HEK293 (cell line): ENCODE measurements at regions not wholly inside any gene's neighbourhood (a gene's known extent, or its start where the extent isn't known, plus 50 kb on each side); places are given as distances from the start of the nearest gene placed in this dataset.

Source experiments
- CTCF ChIA-PET: fragments of 350-600 bp; formaldehyde crosslinking; extraction: SDS; loops from one replicate; lab custom pipeline; 2021; ENCODE audit warnings: antibody characterized with exemption; lab: Yijun Ruan, JAX
- POLR2A ChIA-PET: fragments of 300-600 bp; formaldehyde crosslinking; extraction: SDS; loops from one replicate; lab custom pipeline; 2020; ENCODE audit warnings: antibody characterized with exemption, inconsistent platforms; lab: Yijun Ruan, JAX
- H3K27ac ChIP-seq: fragments of 200-500 bp; sonication (Bioruptor generic); 2 replicates; pipeline ENCODE4 v1.5.1; 2014; ENCODE audit warnings: low read depth, low read length, control low read depth, inconsistent platforms; ENCODE audit errors: extremely low read depth
- H3K36me3 ChIP-seq, 2 experiments: fragments of 200-500 bp in 1 of 2; sonication (Bioruptor generic) in 1 of 2; 1 replicate in 1 of 2; 2 replicates in 1 of 2; pipeline ENCODE4 v1.5.1; 2014 to 2017; ENCODE audit warnings: inconsistent platforms in 2 of 2, low read length in 2 of 2; ENCODE audit not compliant: control insufficient read depth in 2 of 2, insufficient read depth in 1 of 2
- H3K4me1 ChIP-seq: fragments of 200-500 bp; sonication (Bioruptor generic); 2 replicates; pipeline ENCODE4 v1.5.1; 2014; ENCODE audit warnings: mild to moderate bottlenecking, low read length, inconsistent platforms; ENCODE audit not compliant: control insufficient read depth, insufficient read depth
- H3K4me3 ChIP-seq: 2 replicates; pipeline ENCODE4 v1.5.1; 2011; ENCODE audit warnings: low read depth, mild to moderate bottlenecking, control low read depth, low read length, moderate library complexity
- H3K9me3 ChIP-seq: fragments of 200-500 bp; sonication (Bioruptor generic); 2 replicates; pipeline ENCODE4 v1.5.1; 2014; ENCODE audit warnings: low read depth, low read length, inconsistent platforms; ENCODE audit not compliant: control insufficient read depth, insufficient read depth
- GLI4 ChIP-seq: fragments of 450-650 bp; formaldehyde crosslinking; IDR thresholded peaks from 2 replicates; pipeline ENCODE4 v1.5.1; 2016; ENCODE audit warnings: missing biosample characterization, missing genetic modification characterization
- HIC1 ChIP-seq: fragments of 450-650 bp; formaldehyde crosslinking; IDR thresholded peaks from 2 replicates; pipeline ENCODE4 v1.5.1; 2016; ENCODE audit warnings: missing biosample characterization, missing genetic modification characterization
- HOXC10 ChIP-seq: sonication (generic); formaldehyde crosslinking; IDR thresholded peaks from 2 replicates; pipeline ENCODE4 v1.8.1; 2023; ENCODE audit warnings: mild to moderate bottlenecking, missing genetic modification reagents
- KLF8 ChIP-seq: fragments of 450-650 bp; formaldehyde crosslinking; IDR thresholded peaks from 2 replicates; pipeline ENCODE4 v1.5.1; 2016; ENCODE audit warnings: missing biosample characterization, missing genetic modification characterization
- KLF9 ChIP-seq: fragments of 450-650 bp; formaldehyde crosslinking; IDR thresholded peaks from 2 replicates; pipeline ENCODE4 v1.5.1; 2016; ENCODE audit warnings: missing biosample characterization, missing genetic modification characterization, low read depth
- SCRT1 ChIP-seq: fragments of 450-650 bp; formaldehyde crosslinking; IDR thresholded peaks from 2 replicates; pipeline ENCODE4 v1.5.1; 2016; ENCODE audit warnings: missing biosample characterization, missing genetic modification characterization, borderline replicate concordance
- SCRT2 ChIP-seq: fragments of 450-650 bp; formaldehyde crosslinking; IDR thresholded peaks from 2 replicates; pipeline ENCODE4 v1.5.1; 2016; ENCODE audit warnings: missing biosample characterization, missing genetic modification characterization
- SP2 ChIP-seq: fragments of 450-650 bp; formaldehyde crosslinking; IDR thresholded peaks from 2 replicates; pipeline ENCODE4 v1.5.1; 2016; ENCODE audit warnings: missing biosample characterization, missing genetic modification characterization
- SP3 ChIP-seq: fragments of 450-650 bp; formaldehyde crosslinking; IDR thresholded peaks from 2 replicates; pipeline ENCODE4 v1.5.1; 2016; ENCODE audit warnings: missing biosample characterization, missing genetic modification characterization
- TCF7L2 ChIP-seq: IDR thresholded peaks from 2 replicates; pipeline ENCODE4 v1.6.1; 2011; ENCODE audit warnings: low read depth, mild to moderate bottlenecking, inconsistent platforms, low read length, moderate library complexity, borderline replicate concordance
- ZBTB21 ChIP-seq: fragments of 450-650 bp; formaldehyde crosslinking; IDR thresholded peaks from 2 replicates; pipeline ENCODE4 v1.5.1; 2017; ENCODE audit warnings: missing biosample characterization, missing genetic modification characterization
- ZBTB7A ChIP-seq: fragments of 450-650 bp; formaldehyde crosslinking; IDR thresholded peaks from 2 replicates; pipeline ENCODE4 v1.5.1; 2016; ENCODE audit warnings: low read depth, missing biosample characterization, missing genetic modification characterization
- ZNF169 ChIP-seq: fragments of 450-650 bp; formaldehyde crosslinking; IDR thresholded peaks from 2 replicates; pipeline ENCODE4 v1.5.1; 2016; ENCODE audit warnings: missing biosample characterization, missing genetic modification characterization
- ZNF19 ChIP-seq: fragments of 450-650 bp; formaldehyde crosslinking; IDR thresholded peaks from 2 replicates; pipeline ENCODE4; 2016; ENCODE audit warnings: missing biosample characterization, missing genetic modification characterization, low read depth
- ZNF24 ChIP-seq: fragments of 450-650 bp; formaldehyde crosslinking; IDR thresholded peaks from 2 replicates; pipeline ENCODE4 v1.5.1; 2016; ENCODE audit warnings: missing biosample characterization, missing genetic modification characterization
- ZNF302 ChIP-seq: fragments of 450-650 bp; formaldehyde crosslinking; IDR thresholded peaks from 2 replicates; pipeline ENCODE4 v1.5.1; 2016; ENCODE audit warnings: missing biosample characterization, missing genetic modification characterization, low read depth
- ZNF324 ChIP-seq: fragments of 450-650 bp; formaldehyde crosslinking; IDR thresholded peaks from 2 replicates; pipeline ENCODE4 v1.5.1; 2016; ENCODE audit warnings: missing biosample characterization, missing genetic modification characterization
- ZNF48 ChIP-seq: fragments of 450-650 bp; formaldehyde crosslinking; IDR thresholded peaks from 2 replicates; pipeline ENCODE4 v1.5.1; 2016; ENCODE audit warnings: missing biosample characterization, missing genetic modification characterization
- ZNF558 ChIP-seq: fragments of 450-650 bp; formaldehyde crosslinking; IDR thresholded peaks from 2 replicates; pipeline ENCODE4 v1.5.1; 2016; ENCODE audit warnings: missing biosample characterization, missing genetic modification characterization
- ZNF600 ChIP-seq: fragments of 450-650 bp; formaldehyde crosslinking; IDR thresholded peaks from 2 replicates; pipeline ENCODE4 v1.5.1; 2016; ENCODE audit warnings: missing biosample characterization, missing genetic modification characterization
- ZNF610 ChIP-seq: fragments of 450-650 bp; formaldehyde crosslinking; IDR thresholded peaks from 2 replicates; pipeline ENCODE4 v1.5.1; 2016; ENCODE audit warnings: missing biosample characterization, missing genetic modification characterization, borderline replicate concordance
- ZNF645 ChIP-seq: fragments of 450-650 bp; formaldehyde crosslinking; IDR thresholded peaks from 2 replicates; pipeline ENCODE4; 2016; ENCODE audit warnings: missing biosample characterization, missing genetic modification characterization
- ZNF660 ChIP-seq: fragments of 450-650 bp; IDR thresholded peaks from 2 replicates; pipeline ENCODE4 v1.5.1; 2018; ENCODE audit warnings: missing biosample characterization, mild to moderate bottlenecking, missing genetic modification characterization
- ZNF677 ChIP-seq: fragments of 450-650 bp; IDR thresholded peaks from 2 replicates; pipeline ENCODE4 v1.5.0; 2018; ENCODE audit warnings: missing biosample characterization, mild to moderate bottlenecking, missing genetic modification characterization, moderate library complexity
- ZNF692 ChIP-seq: fragments of 450-650 bp; formaldehyde crosslinking; IDR thresholded peaks from 2 replicates; pipeline ENCODE4 v1.5.1; 2016; ENCODE audit warnings: missing biosample characterization, missing genetic modification characterization
- ZNF776 ChIP-seq: fragments of 450-650 bp; formaldehyde crosslinking; IDR thresholded peaks from 2 replicates; pipeline ENCODE4 v1.5.0; 2017; ENCODE audit warnings: missing biosample characterization, missing genetic modification characterization, borderline replicate concordance
- ZNF777 ChIP-seq: fragments of 450-650 bp; formaldehyde crosslinking; IDR thresholded peaks from 2 replicates; pipeline ENCODE4 v1.5.1; 2017; ENCODE audit warnings: missing biosample characterization, missing genetic modification characterization, borderline replicate concordance
- ZNF785 ChIP-seq: fragments of 450-650 bp; formaldehyde crosslinking; IDR thresholded peaks from 2 replicates; pipeline ENCODE4 v1.5.1; 2016; ENCODE audit warnings: missing biosample characterization, missing genetic modification characterization

GRCh38 chr1:25030674-25031589 is 100.9 kb upstream of the RUNX3 start (continued):
- no peak for TF ChIP-seq ZNF692 (tag by site-specific recombination)
- no peak for TF ChIP-seq ZNF19 (tag by site-specific recombination)
- TF ChIP-seq ZNF777 = no peak
- peak; percentile 83 for TF ChIP-seq GLI4
- no peak for TF ChIP-seq TCF7L2
- no peak for TF ChIP-seq HOXC10 (CRISPR knock-in tag)

GRCh38 chr1:25030012-25030411 is 99.9 kb upstream of the RUNX3 start:
- CTCF ChIA-PET = interaction anchor here (0.6 kb wide), 1 partner anchor 21 kb away, joined by 7 read pairs; no protein-coding TSS in a partner anchor
- POLR2A ChIA-PET = no interaction called here
- no peaks in the 10 kb centered on the region for H3K9me3 ChIP-seq
- no peak overlapping the region for H3K27ac ChIP-seq
- H3K4me1 ChIP-seq = no peaks in the 10 kb centered on the region
- H3K36me3 ChIP-seq = no peaks in the 10 kb centered on the region
- TF ChIP-seq ZNF324 (tag by site-specific recombination) (no peak), KLF9 (no peak), ZNF610 (no peak), ZNF785 (tag by site-specific recombination) (no peak), ZNF24 (no peak), ZNF558 (tag by site-specific recombination) (no peak), ZNF302 (tag by site-specific recombination) (no peak), ZBTB21 (tag by site-specific recombination) (no peak), ZNF660 (no peak), SP2 (no peak), TCF7L2 (no peak)
- H3K4me3 ChIP-seq = no peak overlapping the region

GRCh38 chr1:25028907-25029599 is 99.0 kb upstream of the RUNX3 start:
- Histone ChIP-seq H3K4me1 (no peaks in the 10 kb centered on the region), H3K36me3 (no peaks in the 10 kb centered on the region), H3K27ac (no peak overlapping the region), H3K4me3 (no peak overlapping the region), H3K9me3 (no peaks in the 10 kb centered on the region)
- POLR2A ChIA-PET = no interaction called here
- CTCF ChIA-PET = no interaction called here
- TF ChIP-seq SCRT2 (tag by site-specific recombination) (peak; percentile 75), ZNF776 (tag by site-specific recombination) (no peak), SCRT1 (peak; percentile 64; the same call in 1 of the 2 replicates), ZNF600 (tag by site-specific recombination) (no peak), KLF8 (tag by site-specific recombination) (no peak)

- no peaks in the 10 kb centered on the region for H3K9me3 ChIP-seq
- ChIA-PET CTCF (no interaction called here), POLR2A (no interaction called here)
- no peaks in the 10 kb centered on the region for H3K4me1 ChIP-seq
- no peak overlapping the region for H3K4me3 ChIP-seq
- no peak overlapping the region for H3K27ac ChIP-seq
- H3K36me3 ChIP-seq = no peaks in the 10 kb centered on the region
- TF ChIP-seq GLI4 (no peak), ZNF660 (no peak), ZNF677 (tag by site-specific recombination) (no peak), ZNF169 (tag by site-specific recombination) (no peak), HIC1 (tag by site-specific recombination) (no peak), ZNF645 (tag by site-specific recombination) (no peak), ZNF48 (no peak), SCRT2 (tag by site-specific recombination) (no peak), SP3 (tag by site-specific recombination) (no peak), ZBTB7A (tag by site-specific recombination) (no peak)
Observed at GRCh38 chr1:25028587-25028906, 98.5 kb upstream of the RUNX3 start.
